GM12878 (cell line): ENCODE measurements at regions not wholly inside any gene's neighbourhood (a gene's known extent, or its start where the extent isn't known, plus 50 kb on each side); places are given as distances from the start of the nearest gene placed in this dataset.

Experiments used
- ATAC-seq: fragments of 200-7000 bp; cut with Tn5 transposase; 3 replicates; pipeline ENCODE4 v1.9.1; 2020; ENCODE audit warnings: mild to moderate bottlenecking, moderate library complexity
- BruUV-seq: library from RNA; stranded (reverse); fragments of 400-500 nt; replicated peaks from 2 replicates; lab custom pipeline; 2021; lab: Mats Ljungman, UMichigan
- CTCF ChIA-PET: fragments of 300-600 bp; sonication (Branson Sonifier 250); formaldehyde crosslinking; extraction: SDS; loops from one replicate; lab custom pipeline; 2021; ENCODE audit warnings: inconsistent platforms; lab: Yijun Ruan, JAX
- POLR2A ChIA-PET: fragments of 350-600 bp; formaldehyde crosslinking; extraction: SDS; loops from one replicate; lab custom pipeline; 2021; ENCODE audit warnings: inconsistent platforms; lab: Charles Lee
- RAD21 ChIA-PET: fragments of 300-600 bp; sonication (Branson Sonifier 250); formaldehyde crosslinking; loops from one replicate; lab custom pipeline; 2023; ENCODE audit warnings: antibody characterized with exemption; ENCODE audit not compliant: unreplicated experiment; lab: Charles Lee
- SMC1A ChIA-PET: fragments of 300-600 bp; sonication (Branson Sonifier 250); formaldehyde crosslinking; loops from one replicate; lab custom pipeline; 2023; ENCODE audit not compliant: unreplicated experiment, uncharacterized antibody; lab: Charles Lee
- DNase-seq: peaks from one replicate; pipeline ENCODE4 v3.0.0-alpha.2; 2011; ENCODE audit warnings: low read depth, low spot score
- FAIRE-seq: peaks from 3 replicates; lab custom pipeline; 2011; peaks lifted over from hg19 to GRCh38; lab: Jason Lieb, UNC
- H2AFZ ChIP-seq: 2 replicates; pipeline ENCODE4 v1.6.0; 2011; ENCODE audit warnings: low read depth, low read length, control low read depth; ENCODE audit not compliant: control insufficient read depth
- H3K27ac ChIP-seq: 2 replicates; pipeline ENCODE4 v1.5.1; 2011; ENCODE audit warnings: control low read depth; ENCODE audit not compliant: control insufficient read depth, insufficient read depth
- H3K27me3 ChIP-seq, 2 experiments: replicated peaks in 1 of 2; 2 replicates each; pipeline versions ENCODE4 v1.6.0 to v1.6.1; 2011; ENCODE audit warnings: low read length in 1 of 2; ENCODE audit not compliant: control insufficient read depth in 2 of 2, insufficient read depth in 2 of 2
- H3K36me3 ChIP-seq, 2 experiments: 2 replicates each; pipeline ENCODE4 v1.5.1; 2011; ENCODE audit warnings: low read length in 1 of 2; ENCODE audit not compliant: control insufficient read depth in 2 of 2, insufficient read depth in 2 of 2
- H3K4me1 ChIP-seq: 2 replicates; pipeline ENCODE4 v1.6.1; 2011; ENCODE audit warnings: mild to moderate bottlenecking, low read length, moderate library complexity, mixed read lengths; ENCODE audit not compliant: control insufficient read depth, insufficient read depth
- H3K4me2 ChIP-seq: 2 replicates; pipeline ENCODE4 v1.6.0; 2011; ENCODE audit warnings: control low read depth; ENCODE audit not compliant: control insufficient read depth, insufficient read depth
- H3K4me3 ChIP-seq: fragments of 200-600 bp; sonication (generic); 2 replicates; pipeline ENCODE4 v1.5.1; 2016
- H3K79me2 ChIP-seq: 2 replicates; pipeline ENCODE4 v1.6.0; 2011; ENCODE audit warnings: low read length; ENCODE audit not compliant: control insufficient read depth, insufficient read depth
- H3K9ac ChIP-seq: 2 replicates; pipeline ENCODE4 v1.8.0; 2011; ENCODE audit warnings: low read length, control low read depth, mixed read lengths; ENCODE audit not compliant: control insufficient read depth, insufficient read depth
- H3K9me3 ChIP-seq: replicated peaks from 3 replicates; pipeline ENCODE4 v1.5.1; 2011; ENCODE audit warnings: mild to moderate bottlenecking, low read length; ENCODE audit not compliant: control insufficient read depth, insufficient read depth
- H4K20me1 ChIP-seq: 2 replicates; pipeline ENCODE4 v1.6.0; 2011; ENCODE audit not compliant: control insufficient read depth, insufficient read depth
- EZH2 ChIP-seq: IDR thresholded peaks from 2 replicates; pipeline ENCODE4 v1.6.1; 2012; ENCODE audit warnings: low read depth, mild to moderate bottlenecking, control low read depth, inconsistent platforms, low read length, borderline replicate concordance; ENCODE audit not compliant: control insufficient read depth
- HCFC1 ChIP-seq: fragments of 150-350 bp; IDR thresholded peaks from 2 replicates; pipeline ENCODE4 v1.6.1; 2014; ENCODE audit warnings: low read length
- IKZF1 ChIP-seq: fragments of 450-650 bp; conservative IDR thresholded peaks from 2 replicates; pipeline ENCODE4 v1.6.1; 2017; ENCODE audit warnings: antibody characterized with exemption, mild to moderate bottlenecking
- MYC ChIP-seq: IDR thresholded peaks from 2 replicates; pipeline ENCODE4 v1.6.1; 2011; ENCODE audit warnings: mild to moderate bottlenecking, low read length, moderate library complexity, inconsistent platforms; ENCODE audit not compliant: insufficient read depth, insufficient replicate concordance, insufficient read length, severe bottlenecking
- PAX8 ChIP-seq: fragments of 450-650 bp; IDR thresholded peaks from 2 replicates; pipeline ENCODE4 v1.6.1; 2017; ENCODE audit warnings: mild to moderate bottlenecking, moderate library complexity
- PBX3 ChIP-seq: IDR thresholded peaks from 2 replicates; pipeline ENCODE4 v1.6.1; 2011; ENCODE audit warnings: mild to moderate bottlenecking, low read depth, low read length, moderate library complexity; ENCODE audit not compliant: insufficient replicate concordance
- RELA ChIP-seq: fragments of 450-650 bp; IDR thresholded peaks from 2 replicates; pipeline ENCODE4 v1.8.0; 2014; ENCODE audit warnings: borderline replicate concordance; ENCODE audit not compliant: partially characterized antibody
- SIN3A ChIP-seq: IDR thresholded peaks from 2 replicates; pipeline ENCODE4 v1.6.1; 2012; ENCODE audit warnings: low read depth, low read length, improper control_type of control experiment
- SP1 ChIP-seq: IDR thresholded peaks from one replicate; pipeline ENCODE4 v1.6.1; 2011; ENCODE audit warnings: low read depth, low read length
- SPI1 ChIP-seq: IDR thresholded peaks from 2 replicates; pipeline ENCODE4 v1.6.1; 2011; ENCODE audit warnings: low read depth, mild to moderate bottlenecking, low read length, moderate library complexity, borderline replicate concordance; ENCODE audit not compliant: insufficient read depth
- TAF1 ChIP-seq: IDR thresholded peaks from 2 replicates; pipeline ENCODE4 v1.6.1; 2011; ENCODE audit warnings: mild to moderate bottlenecking, low read depth, low read length, borderline replicate concordance
- TBL1XR1 ChIP-seq: IDR thresholded peaks from 2 replicates; pipeline ENCODE4 v1.6.1; 2012; ENCODE audit warnings: low read depth, low read length, improper control_type of control experiment
- WRNIP1 ChIP-seq: IDR thresholded peaks from 2 replicates; pipeline ENCODE4 v1.6.1; 2011; ENCODE audit warnings: low read depth, low read length, improper control_type of control experiment, borderline replicate concordance
- WGBS: methylation state at CpG from one replicate; pipeline ENCODE4 v1.1.6; 2016; ENCODE audit warnings: low lambda C conversion rate; ENCODE audit not compliant: insufficient replicate concordance, insufficient coverage; ENCODE audit errors: missing lambda C conversion rate; 5-methylcytosine and 5-hydroxymethylcytosine counted together
- in situ Hi-C: fragments of 300-500 bp; cut with MboI; formaldehyde crosslinking; loops from 9 replicates; pipeline ENCODE4 v1.14.3; 2018; ENCODE audit warnings: mixed read lengths
- intact Hi-C: fragments of 100-400 bp; cut with micrococcal nuclease; formaldehyde crosslinking; loops from one replicate; pipeline ENCODE4 v1.14.2; 2022; ENCODE audit not compliant: unreplicated experiment

- WGBS, result 33% methylated on average over 1 of the region's 1 CpG
- POLR2A ChIA-PET, result no interaction called here
- Histone ChIP-seq H3K27ac (no peak overlapping the region), H3K4me1 (no peaks in the 10 kb centered on the region), H3K9me3 (no peaks in the 10 kb centered on the region), H3K4me3 (no peak overlapping the region), H3K9ac (no peak overlapping the region), H3K79me2 (no peaks in the 10 kb centered on the region), H3K36me3 (no peaks in the 10 kb centered on the region), H2AFZ (no peak overlapping the region), H4K20me1 (no peaks in the 10 kb centered on the region), H3K27me3 (no peaks in the 10 kb centered on the region; a peak in 1 of 4 replicates), H3K4me2 (no peak overlapping the region)
- RAD21 ChIA-PET, result no interaction called here
- no TSS peak for BruUV-seq
- TF ChIP-seq IKZF1 (no peak), HCFC1 (no peak), SPI1 (no peak)
- in situ Hi-C loops (no loop called here), intact Hi-C loops (no loop called here)
- no peak for DNase-seq
- ATAC-seq, result no peak
- FAIRE-seq, result no peak
- SMC1A ChIA-PET, result no interaction called here
- CTCF ChIA-PET, result no interaction called here
These were observed 78.3 kb downstream of the SKA1 start for GRCh38 chr18:50453014-50453680.

GRCh38 chr18:50453732-50454131 is 78.9 kb downstream of the SKA1 start:
- intact Hi-C loops (no loop called here), in situ Hi-C loops (no loop called here)
- no peaks in the 10 kb centered on the region for H3K36me3 ChIP-seq
- H3K4me3 ChIP-seq, result no peak overlapping the region
- WGBS, result 55% methylated on average over 4 of the region's 4 CpGs
- H3K79me2 ChIP-seq, result no peaks in the 10 kb centered on the region
- SMC1A ChIA-PET, result no interaction called here
- no peaks in the 10 kb centered on the region for H4K20me1 ChIP-seq
- ATAC-seq (no peak), DNase-seq (no peak), FAIRE-seq (no peak)
- CTCF ChIA-PET, result no interaction called here
- H3K4me2 ChIP-seq, result no peak overlapping the region
- H2AFZ ChIP-seq, result no peak overlapping the region
- H3K9me3 ChIP-seq, result no peaks in the 10 kb centered on the region
- no peaks in the 10 kb centered on the region for H3K4me1 ChIP-seq
- H3K27me3 ChIP-seq, result no peaks in the 10 kb centered on the region; a peak in 1 of 4 replicates
- RAD21 ChIA-PET, result no interaction called here
- POLR2A ChIA-PET, result no interaction called here
- TF ChIP-seq TBL1XR1 (no peak), SP1 (no peak), SIN3A (no peak), RELA (no peak), WRNIP1 (no peak), EZH2 (no peak), MYC (no peak), PBX3 (no peak), TAF1 (no peak), PAX8 (no peak)
- no peak overlapping the region for H3K9ac ChIP-seq
- no peak overlapping the region for H3K27ac ChIP-seq
- BruUV-seq, result no TSS peak
